Fibroblast of lung (primary cell): ENCODE measurements at regions not wholly inside any gene's neighbourhood (a gene's known extent, or its start where the extent isn't known, plus 50 kb on each side); places are given as distances from the start of the nearest gene placed in this dataset.

Experiments
- CTCF ChIP-seq, 2 donors: IDR thresholded peaks in 1 of 2; conservative IDR thresholded peaks in 1 of 2; 1 replicate in 1 of 2; 2 replicates in 1 of 2; pipeline ENCODE4 v1.5.1; 2011 to 2012; ENCODE audit warnings: low read length in 2 of 2, control low read depth in 1 of 2, inconsistent platforms in 1 of 2, low read depth in 1 of 2, mild to moderate bottlenecking in 1 of 2
- EZH2 ChIP-seq: IDR thresholded peaks from 2 replicates; pipeline ENCODE4 v1.5.1; 2012; ENCODE audit warnings: low read length, control low read depth, mild to moderate bottlenecking; ENCODE audit errors: missing control alignments

DNA sequence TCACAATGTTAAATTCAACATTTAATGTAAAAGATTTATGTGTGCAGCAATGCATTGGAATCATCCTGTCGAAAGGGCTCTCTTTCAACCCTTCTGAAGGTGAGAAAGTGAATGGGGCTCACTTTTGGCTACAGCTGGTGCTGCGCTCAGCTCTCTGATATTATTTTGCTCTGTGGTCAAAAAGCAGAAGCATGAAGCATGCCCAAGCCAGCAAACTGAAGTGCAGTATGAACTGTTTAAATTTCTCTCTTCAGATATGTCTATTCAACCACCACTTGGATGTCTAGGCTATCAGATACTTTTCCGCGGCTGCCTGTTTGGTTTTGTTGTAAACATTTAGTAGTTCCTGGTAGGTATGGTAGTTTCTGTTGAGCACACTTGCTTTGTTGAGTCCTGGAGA lies 216.9 kb upstream of the TMPRSS15 start:
- TF ChIP-seq EZH2 (no peak), CTCF (conservative IDR thresholded peaks at IDR 0.05 in 1 of 2, IDR thresholded peaks at IDR 0.05 in 1 of 2; ENCODE audit: low read depth in 1 of 2, low read length in 2 of 2) (no peak)
